ENCODE measurements at regions not wholly inside any gene's neighbourhood (a gene's known extent, or its start where the extent isn't known, plus 50 kb on each side); places are given as distances from the start of the nearest gene placed in this dataset.
"Not testable (repeated sequence)": the region's sequence is repeated elsewhere in the genome, so short reads cannot be mapped to it uniquely, and the experiment has no call there.

- no peak overlapping the region for H3K27ac Mint-ChIP-seq
- peaks cover 23% of the 10 kb centered on the region for H3K9me3 Mint-ChIP-seq
- H3K4me3 Mint-ChIP-seq, result no peak overlapping the region
- no peak for DNase-seq (ENCODE audit: low spot score)
- intact Hi-C loops (cut with micrococcal nuclease), result no loop called here
- H3K4me1 Mint-ChIP-seq (ENCODE audit: low read depth), result no peaks in the 10 kb centered on the region
- peaks cover 6% of the 10 kb centered on the region for H3K36me3 Mint-ChIP-seq (ENCODE audit: low read depth)
- peaks cover 5% of the 10 kb centered on the region for H3K27me3 Mint-ChIP-seq (ENCODE audit: insufficient read depth)
These were observed 193.2 kb upstream of the KLF3 start for GRCh38 chr4:38470735-38471262.

DNA sequence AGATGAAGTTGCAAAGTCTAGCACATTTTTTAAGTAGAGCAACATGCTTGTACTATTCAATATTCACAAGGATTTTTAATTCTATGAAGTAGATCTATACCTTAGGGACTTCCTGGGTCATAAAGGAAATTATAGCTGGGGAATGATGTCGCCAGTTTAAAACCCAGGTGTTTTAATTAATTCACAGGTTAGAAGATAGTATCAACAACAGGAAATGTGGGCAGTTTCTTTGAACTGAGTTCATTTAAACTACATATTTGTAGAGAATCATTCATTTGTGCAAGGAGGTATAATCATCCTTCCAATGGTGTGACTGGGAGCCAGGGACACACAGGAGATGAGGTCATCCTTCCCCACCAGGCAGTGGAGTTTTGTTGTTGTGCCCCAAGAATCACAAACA, 181.3 kb upstream of the KLF3 start:
- Mint-ChIP-seq H3K36me3 (ENCODE audit: low read depth) (peaks cover 4% of the 10 kb centered on the region), H3K27me3 (ENCODE audit: insufficient read depth) (peaks cover 5% of the 10 kb centered on the region), H3K4me1 (ENCODE audit: low read depth) (peaks cover 5% of the 10 kb centered on the region), H3K4me3 (no peak overlapping the region), H3K9me3 (peaks cover 9% of the 10 kb centered on the region), H3K27ac (no peak overlapping the region)
- DNase-seq (ENCODE audit: low spot score), result no peak
- intact Hi-C loops (cut with micrococcal nuclease), result no loop called here

GRCh38 chr4:38483628-38484027, 180.4 kb upstream of the KLF3 start:
- H3K27me3 Mint-ChIP-seq (ENCODE audit: insufficient read depth); H3K4me1 Mint-ChIP-seq (ENCODE audit: low read depth); H3K9me3 Mint-ChIP-seq; H3K27ac Mint-ChIP-seq; intact Hi-C loops (cut with micrococcal nuclease); H3K36me3 Mint-ChIP-seq (ENCODE audit: low read depth); H3K4me3 Mint-ChIP-seq; DNase-seq (ENCODE audit: low spot score): not testable (repeated sequence)

DNA sequence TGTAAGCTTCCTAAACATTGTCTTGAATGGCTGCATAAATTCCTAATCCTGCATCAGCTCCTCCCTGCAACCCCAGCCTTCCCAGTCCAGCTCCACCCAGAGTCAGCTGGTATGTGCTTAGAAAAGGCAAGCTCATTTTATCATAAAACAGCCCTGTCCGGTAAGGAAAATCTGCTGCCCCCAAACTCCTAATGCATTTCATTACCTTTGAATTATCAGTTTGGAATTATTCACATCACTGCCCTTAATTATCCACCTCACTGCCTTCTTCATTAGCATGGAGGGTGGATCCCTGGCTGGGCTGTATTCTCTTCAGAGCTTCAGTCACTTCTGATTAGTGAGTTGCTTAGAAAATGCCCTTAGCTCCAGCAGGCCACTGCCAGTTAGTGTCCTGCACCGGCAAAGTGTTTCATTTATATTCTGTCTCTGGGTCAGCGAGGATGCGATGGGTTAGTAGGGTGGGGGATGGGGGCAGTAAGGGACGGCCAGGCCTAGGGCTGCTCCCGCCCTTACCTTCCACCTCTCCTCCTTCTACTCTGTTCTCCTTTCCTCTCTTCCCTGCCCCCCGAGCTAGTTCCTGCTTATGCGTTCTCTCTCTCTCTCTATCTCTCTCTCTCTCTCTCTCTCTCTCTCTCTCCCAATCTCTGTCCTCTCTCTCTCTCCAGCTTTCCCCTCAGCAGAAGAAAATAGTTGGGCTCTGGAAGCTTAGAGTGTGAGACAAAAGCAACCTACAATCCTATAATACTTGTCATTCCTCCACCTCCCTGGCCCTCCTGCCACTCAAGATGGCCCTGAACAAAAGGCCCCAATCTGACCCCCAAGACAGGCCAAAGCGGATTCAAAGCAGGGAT, 174.8 kb upstream of the KLF3 start:
- Mint-ChIP-seq H3K27ac (no peak overlapping the region), H3K4me3 (no peak overlapping the region), H3K27me3 (ENCODE audit: insufficient read depth) (peaks cover 6% of the 10 kb centered on the region), H3K36me3 (ENCODE audit: low read depth) (peaks cover 4% of the 10 kb centered on the region), H3K4me1 (ENCODE audit: low read depth) (peaks cover 29% of the 10 kb centered on the region), H3K9me3 (peaks cover 2% of the 10 kb centered on the region)
- intact Hi-C loops (cut with micrococcal nuclease), result no loop called here
- DNase-seq (ENCODE audit: low spot score), result no peak

DNA sequence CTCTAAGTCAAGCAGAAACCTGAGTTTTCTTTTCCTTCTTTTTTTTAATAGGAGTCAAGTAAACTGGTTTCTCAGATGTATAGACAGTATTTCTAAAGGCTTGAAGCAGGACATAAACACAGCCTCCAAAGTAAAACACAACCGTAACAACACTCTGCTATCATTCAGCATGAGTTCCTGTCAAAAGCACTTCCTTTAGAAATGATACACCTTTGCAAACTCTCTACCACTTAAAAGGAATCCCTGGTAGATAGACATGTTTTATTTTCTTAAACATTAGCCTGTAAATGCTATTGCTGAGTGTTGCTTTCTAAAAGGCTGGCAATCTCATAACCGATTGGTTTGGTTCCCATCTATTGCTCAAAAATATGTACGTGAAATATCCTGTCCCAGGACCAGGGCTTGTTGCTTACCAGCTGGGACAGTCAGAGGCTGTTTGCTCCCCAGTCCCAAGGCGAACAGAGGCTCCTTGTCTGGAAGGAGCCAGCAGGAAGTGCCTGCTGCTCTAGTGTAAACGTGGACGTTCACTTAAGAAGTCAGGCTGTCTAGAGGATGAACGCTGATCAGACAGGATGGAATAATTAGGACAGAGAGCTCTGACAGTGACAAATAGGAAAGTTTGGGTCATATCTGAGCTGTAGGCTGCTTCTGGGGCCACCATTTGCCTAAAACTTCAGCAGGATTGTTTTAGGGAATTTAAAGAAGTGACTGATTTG, 173.9 kb upstream of the KLF3 start:
- H3K27me3 Mint-ChIP-seq (ENCODE audit: insufficient read depth), result peaks cover 6% of the 10 kb centered on the region
- H3K4me3 Mint-ChIP-seq, result no peak overlapping the region
- H3K27ac Mint-ChIP-seq, result no peak overlapping the region
- no peak for DNase-seq (ENCODE audit: low spot score)
- H3K36me3 Mint-ChIP-seq (ENCODE audit: low read depth), result peaks cover 2% of the 10 kb centered on the region
- H3K4me1 Mint-ChIP-seq (ENCODE audit: low read depth), result peaks cover 29% of the 10 kb centered on the region
- intact Hi-C loops (cut with micrococcal nuclease), result loop anchor here (2.0 kb wide), 1 partner anchor 35 kb away; no protein-coding TSS in a partner anchor
- H3K9me3 Mint-ChIP-seq, result no peaks in the 10 kb centered on the region

GRCh38 chr4:38490753-38491446, 173.1 kb upstream of the KLF3 start:
- no peak overlapping the region for H3K4me3 Mint-ChIP-seq
- peaks cover 10% of the 10 kb centered on the region for H3K27me3 Mint-ChIP-seq (ENCODE audit: insufficient read depth)
- H3K36me3 Mint-ChIP-seq (ENCODE audit: low read depth), result peaks cover 2% of the 10 kb centered on the region
- no peaks in the 10 kb centered on the region for H3K9me3 Mint-ChIP-seq
- DNase-seq (ENCODE audit: low spot score), result no peak
- intact Hi-C loops (cut with micrococcal nuclease), result loop anchor here (2.0 kb wide), 1 partner anchor 36 kb away; no protein-coding TSS in a partner anchor
- no peak overlapping the region for H3K27ac Mint-ChIP-seq
- H3K4me1 Mint-ChIP-seq (ENCODE audit: low read depth), result peaks cover 29% of the 10 kb centered on the region

DNA sequence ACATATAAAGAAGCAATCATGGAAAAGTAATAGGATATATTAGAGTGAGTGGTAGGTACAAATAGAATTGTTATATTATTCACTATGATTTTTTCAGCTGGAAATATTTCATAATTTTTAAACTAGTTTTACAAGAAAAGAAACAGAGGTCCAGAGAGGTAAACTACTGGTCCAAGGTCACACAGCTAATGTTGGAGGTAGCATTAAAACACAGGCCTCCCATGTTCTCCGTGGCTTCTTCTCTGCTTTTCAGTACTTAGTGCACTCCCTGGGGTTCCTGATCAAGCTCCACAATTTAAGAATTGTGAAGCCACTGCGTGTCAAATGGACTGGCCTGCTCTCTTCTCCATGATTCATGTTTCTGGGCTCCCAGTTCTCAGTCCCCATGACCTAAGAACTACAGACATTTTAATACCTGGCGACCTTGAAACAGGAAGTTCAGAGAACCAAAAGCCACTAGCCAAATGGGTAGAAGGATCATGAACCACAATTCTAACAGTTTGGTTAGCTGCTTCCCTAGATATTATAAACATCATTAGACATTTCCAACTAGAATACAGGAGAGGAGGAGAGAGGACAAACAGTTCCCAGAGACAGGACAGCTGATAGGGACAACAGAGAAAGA, 172.0 kb upstream of the KLF3 start:
- Mint-ChIP-seq H3K4me3 (no peak overlapping the region), H3K4me1 (ENCODE audit: low read depth) (peaks cover 29% of the 10 kb centered on the region), H3K27ac (no peak overlapping the region), H3K36me3 (ENCODE audit: low read depth) (peaks cover 2% of the 10 kb centered on the region), H3K27me3 (ENCODE audit: insufficient read depth) (peaks cover 11% of the 10 kb centered on the region), H3K9me3 (no peaks in the 10 kb centered on the region)
- no peak for DNase-seq (ENCODE audit: low spot score)
- intact Hi-C loops (cut with micrococcal nuclease), result loop anchor here (2.0 kb wide), 1 partner anchor 37 kb away; no protein-coding TSS in a partner anchor

- H3K9me3 Mint-ChIP-seq, result no peaks in the 10 kb centered on the region
- no peak for DNase-seq (ENCODE audit: low spot score)
- intact Hi-C loops (cut with micrococcal nuclease), result no loop called here
- peaks cover 2% of the 10 kb centered on the region for H3K36me3 Mint-ChIP-seq (ENCODE audit: low read depth)
- H3K4me3 Mint-ChIP-seq, result no peak overlapping the region
- H3K27me3 Mint-ChIP-seq (ENCODE audit: insufficient read depth), result peaks cover 15% of the 10 kb centered on the region
- no peak overlapping the region for H3K27ac Mint-ChIP-seq
- peaks cover 29% of the 10 kb centered on the region for H3K4me1 Mint-ChIP-seq (ENCODE audit: low read depth)
These were observed 170.9 kb upstream of the KLF3 start for GRCh38 chr4:38493066-38493465.

GRCh38 chr4:38495446-38495845, 168.6 kb upstream of the KLF3 start:
- Mint-ChIP-seq H3K4me3 (no peak overlapping the region), H3K36me3 (ENCODE audit: low read depth) (peaks cover 2% of the 10 kb centered on the region), H3K27ac (no peak overlapping the region), H3K27me3 (ENCODE audit: insufficient read depth) (peaks cover 20% of the 10 kb centered on the region), H3K4me1 (ENCODE audit: low read depth) (peaks cover 13% of the 10 kb centered on the region), H3K9me3 (no peaks in the 10 kb centered on the region)
- no peak for DNase-seq (ENCODE audit: low spot score)
- intact Hi-C loops (cut with micrococcal nuclease), result no loop called here

DNA sequence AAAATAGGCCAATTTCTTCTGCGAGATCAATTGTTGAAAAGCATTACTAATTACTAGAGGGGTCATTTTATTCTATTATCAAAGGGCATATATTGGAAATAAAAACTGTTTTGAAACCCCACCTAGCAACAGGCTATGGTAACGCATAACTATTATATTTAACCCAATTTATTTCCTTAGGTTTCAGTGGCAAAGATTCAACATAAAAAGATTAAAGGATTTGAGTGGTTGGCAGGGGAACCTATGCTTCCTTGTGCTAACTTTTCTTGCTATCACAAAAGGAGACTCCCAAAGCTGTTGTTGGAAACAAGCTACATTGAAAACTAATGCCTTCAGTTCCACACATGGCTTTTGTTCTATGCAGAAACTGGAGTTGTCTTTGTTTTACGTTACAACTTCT, 166.9 kb upstream of the KLF3 start:
- peaks cover 3% of the 10 kb centered on the region for H3K4me1 Mint-ChIP-seq (ENCODE audit: low read depth)
- H3K36me3 Mint-ChIP-seq (ENCODE audit: low read depth), result peaks cover 1% of the 10 kb centered on the region
- H3K27ac Mint-ChIP-seq, result no peak overlapping the region
- peaks cover 22% of the 10 kb centered on the region for H3K27me3 Mint-ChIP-seq (ENCODE audit: insufficient read depth)
- H3K4me3 Mint-ChIP-seq, result no peak overlapping the region
- DNase-seq (ENCODE audit: low spot score), result no peak
- intact Hi-C loops (cut with micrococcal nuclease), result no loop called here
- no peaks in the 10 kb centered on the region for H3K9me3 Mint-ChIP-seq

DNA sequence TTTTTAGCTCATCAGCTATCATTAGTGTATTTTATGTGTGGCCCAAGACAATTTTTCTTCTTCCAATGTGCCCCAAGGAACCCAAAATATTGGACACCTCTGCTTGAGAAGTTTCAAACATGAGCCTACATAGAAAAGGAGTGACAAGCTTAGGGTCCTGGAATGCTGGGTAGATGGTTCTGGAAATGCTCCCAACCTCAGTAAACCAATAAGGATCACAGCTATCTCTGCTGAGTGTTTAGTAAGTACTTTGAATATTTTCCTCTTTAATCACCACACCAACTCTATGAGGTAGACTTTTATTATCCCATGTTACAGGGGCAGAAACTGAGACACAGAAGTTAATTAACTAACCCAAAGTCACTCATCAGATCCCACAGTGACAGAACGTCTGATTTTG, 164.9 kb upstream of the KLF3 start:
- intact Hi-C loops (cut with micrococcal nuclease), result no loop called here
- H3K27ac Mint-ChIP-seq, result no peak overlapping the region
- no peak for DNase-seq (ENCODE audit: low spot score)
- peaks cover 26% of the 10 kb centered on the region for H3K27me3 Mint-ChIP-seq (ENCODE audit: insufficient read depth)
- H3K9me3 Mint-ChIP-seq, result no peaks in the 10 kb centered on the region
- peaks cover 8% of the 10 kb centered on the region for H3K4me1 Mint-ChIP-seq (ENCODE audit: low read depth)
- no peak overlapping the region for H3K4me3 Mint-ChIP-seq
- no peaks in the 10 kb centered on the region for H3K36me3 Mint-ChIP-seq (ENCODE audit: low read depth)

- intact Hi-C loops (cut with micrococcal nuclease), result no loop called here
- H3K9me3 Mint-ChIP-seq, result no peaks in the 10 kb centered on the region
- no peak for DNase-seq (ENCODE audit: low spot score)
- no peak overlapping the region for H3K4me3 Mint-ChIP-seq
- peaks cover 13% of the 10 kb centered on the region for H3K4me1 Mint-ChIP-seq (ENCODE audit: low read depth)
- H3K36me3 Mint-ChIP-seq (ENCODE audit: low read depth), result peaks cover 2% of the 10 kb centered on the region
- no peak overlapping the region for H3K27ac Mint-ChIP-seq
- H3K27me3 Mint-ChIP-seq (ENCODE audit: insufficient read depth), result peaks cover 27% of the 10 kb centered on the region
These were observed 163.6 kb upstream of the KLF3 start for GRCh38 chr4:38500433-38500832.

Measured in activated T-helper 1 cell treated with anti-CD3 and anti-CD28 coated beads, Interleukin-12 subunit alpha, Interleukin-12 subunit beta, Interleukin-2, Interleukin-4 antibody, amounts not matched to agents 30 ng/mL and 10 ng/mL and 1 ng/mL, durations not matched to agents 14 hours and 24 hours and 36 hours (primary cell).